ENCODE measurements at regions not wholly inside any gene's neighbourhood (a gene's known extent, or its start where the extent isn't known, plus 50 kb on each side); places are given as distances from the start of the nearest gene placed in this dataset.

- Histone ChIP-seq H3K4me1 (ENCODE audit: control insufficient read depth in 1 of 2, insufficient read depth in 2 of 2, low read length in 2 of 2) (no peaks in the 10 kb centered on the region), H3K27me3 (ENCODE audit: low read depth, low read length) (no peaks in the 10 kb centered on the region), H3K9me3 (ENCODE audit: control insufficient read depth in 1 of 2, low read length in 2 of 2) (no peaks in the 10 kb centered on the region), H3K27ac (ENCODE audit: low read length) (no peak overlapping the region), H3K36me3 (ENCODE audit: control insufficient read depth in 1 of 2, insufficient read depth in 2 of 2, low read length in 2 of 2) (no peaks in the 10 kb centered on the region), H3K4me3 (ENCODE audit: low read depth in 1 of 2, low read length in 2 of 2) (no peak overlapping the region)
These were observed 543.7 kb downstream of the ARAP2 start for GRCh38 chr4:35700663-35701062.

- no peaks in the 10 kb centered on the region for H3K36me3 ChIP-seq (ENCODE audit: control insufficient read depth in 1 of 2, insufficient read depth in 2 of 2, low read length in 2 of 2)
These were observed 535.2 kb downstream of the ARAP2 start for GRCh38 chr4:35709080-35709479.

GRCh38 chr4:35710343-35710742 lies 534.0 kb downstream of the ARAP2 start:
- H3K27me3 ChIP-seq (ENCODE audit: low read depth, low read length): no peaks in the 10 kb centered on the region
- peaks cover 11 to 24% of the 10 kb centered on the region in 2 donors for H3K9me3 ChIP-seq (ENCODE audit: control insufficient read depth in 1 of 2, low read length in 2 of 2)
- no peak overlapping the region for H3K4me3 ChIP-seq (ENCODE audit: low read depth in 1 of 2, low read length in 2 of 2)
- no peaks in the 10 kb centered on the region for H3K36me3 ChIP-seq (ENCODE audit: control insufficient read depth in 1 of 2, insufficient read depth in 2 of 2, low read length in 2 of 2)
- H3K27ac ChIP-seq (ENCODE audit: low read length): no peak overlapping the region
- H3K4me1 ChIP-seq (ENCODE audit: control insufficient read depth in 1 of 2, insufficient read depth in 2 of 2, low read length in 2 of 2): no peaks in the 10 kb centered on the region

More at GRCh38 chr4:35709080-35709479, 535.2 kb downstream of the ARAP2 start:
- Histone ChIP-seq H3K9me3 (ENCODE audit: control insufficient read depth in 1 of 2, low read length in 2 of 2) (peaks cover 11 to 20% of the 10 kb centered on the region in 2 donors), H3K27me3 (ENCODE audit: low read depth, low read length) (no peaks in the 10 kb centered on the region), H3K4me3 (ENCODE audit: low read depth in 1 of 2, low read length in 2 of 2) (no peak overlapping the region), H3K4me1 (ENCODE audit: control insufficient read depth in 1 of 2, insufficient read depth in 2 of 2, low read length in 2 of 2) (no peaks in the 10 kb centered on the region), H3K27ac (ENCODE audit: low read length) (no peak overlapping the region)

- no peak overlapping the region for H3K27ac ChIP-seq (ENCODE audit: low read length)
- no peaks in the 10 kb centered on the region for H3K4me1 ChIP-seq (ENCODE audit: control insufficient read depth in 1 of 2, insufficient read depth in 2 of 2, low read length in 2 of 2)
- H3K27me3 ChIP-seq (ENCODE audit: low read depth, low read length): no peaks in the 10 kb centered on the region
- H3K4me3 ChIP-seq (ENCODE audit: low read depth in 1 of 2, low read length in 2 of 2): no peak overlapping the region
- H3K36me3 ChIP-seq (ENCODE audit: control insufficient read depth in 1 of 2, insufficient read depth in 2 of 2, low read length in 2 of 2): no peaks in the 10 kb centered on the region
- H3K9me3 ChIP-seq (ENCODE audit: control insufficient read depth in 1 of 2, low read length in 2 of 2): peaks cover 11 to 24% of the 10 kb centered on the region in 2 donors
These were observed 533.2 kb downstream of the ARAP2 start for GRCh38 chr4:35711127-35711526.

GRCh38 chr4:35723973-35724372 lies 520.3 kb downstream of the ARAP2 start:
- Histone ChIP-seq H3K4me1 (ENCODE audit: control insufficient read depth in 1 of 2, insufficient read depth in 2 of 2, low read length in 2 of 2) (no peaks in the 10 kb centered on the region), H3K4me3 (ENCODE audit: low read depth in 1 of 2, low read length in 2 of 2) (no peak overlapping the region), H3K9me3 (ENCODE audit: control insufficient read depth in 1 of 2, low read length in 2 of 2) (no peaks in the 10 kb centered on the region), H3K27me3 (ENCODE audit: low read depth, low read length) (no peaks in the 10 kb centered on the region), H3K27ac (ENCODE audit: low read length) (no peak overlapping the region), H3K36me3 (ENCODE audit: control insufficient read depth in 1 of 2, insufficient read depth in 2 of 2, low read length in 2 of 2) (no peaks in the 10 kb centered on the region)

GRCh38 chr4:35725131-35725530 lies 519.2 kb downstream of the ARAP2 start:
- no peak overlapping the region for H3K27ac ChIP-seq (ENCODE audit: low read length)
- no peaks in the 10 kb centered on the region for H3K36me3 ChIP-seq (ENCODE audit: control insufficient read depth in 1 of 2, insufficient read depth in 2 of 2, low read length in 2 of 2)
- no peaks in the 10 kb centered on the region for H3K4me1 ChIP-seq (ENCODE audit: control insufficient read depth in 1 of 2, insufficient read depth in 2 of 2, low read length in 2 of 2)
- no peak overlapping the region for H3K4me3 ChIP-seq (ENCODE audit: low read depth in 1 of 2, low read length in 2 of 2)
- no peaks in the 10 kb centered on the region for H3K27me3 ChIP-seq (ENCODE audit: low read depth, low read length)
- no peaks in the 10 kb centered on the region for H3K9me3 ChIP-seq (ENCODE audit: control insufficient read depth in 1 of 2, low read length in 2 of 2)

- Histone ChIP-seq H3K4me1 (ENCODE audit: control insufficient read depth in 1 of 2, insufficient read depth in 2 of 2, low read length in 2 of 2) (no peaks in the 10 kb centered on the region), H3K36me3 (ENCODE audit: control insufficient read depth in 1 of 2, insufficient read depth in 2 of 2, low read length in 2 of 2) (no peaks in the 10 kb centered on the region), H3K27me3 (ENCODE audit: low read depth, low read length) (no peaks in the 10 kb centered on the region), H3K9me3 (ENCODE audit: control insufficient read depth in 1 of 2, low read length in 2 of 2) (no peaks in the 10 kb centered on the region), H3K4me3 (ENCODE audit: low read depth in 1 of 2, low read length in 2 of 2) (no peak overlapping the region), H3K27ac (ENCODE audit: low read length) (no peak overlapping the region)
These were observed 513.9 kb downstream of the ARAP2 start for GRCh38 chr4:35730414-35730813.

- H3K36me3 ChIP-seq (ENCODE audit: control insufficient read depth in 1 of 2, insufficient read depth in 2 of 2, low read length in 2 of 2): no peaks in the 10 kb centered on the region
- H3K4me3 ChIP-seq (ENCODE audit: low read depth in 1 of 2, low read length in 2 of 2): no peak overlapping the region
- H3K27me3 ChIP-seq (ENCODE audit: low read depth, low read length): no peaks in the 10 kb centered on the region
- no peak overlapping the region for H3K27ac ChIP-seq (ENCODE audit: low read length)
- no peaks in the 10 kb centered on the region for H3K4me1 ChIP-seq (ENCODE audit: control insufficient read depth in 1 of 2, insufficient read depth in 2 of 2, low read length in 2 of 2)
- no peaks in the 10 kb centered on the region for H3K9me3 ChIP-seq (ENCODE audit: control insufficient read depth in 1 of 2, low read length in 2 of 2)
These were observed 509.8 kb downstream of the ARAP2 start for GRCh38 chr4:35734381-35735098.

- Histone ChIP-seq H3K36me3 (ENCODE audit: control insufficient read depth in 1 of 2, insufficient read depth in 2 of 2, low read length in 2 of 2) (no peaks in the 10 kb centered on the region), H3K9me3 (ENCODE audit: control insufficient read depth in 1 of 2, low read length in 2 of 2) (no peaks in the 10 kb centered on the region), H3K4me1 (ENCODE audit: control insufficient read depth in 1 of 2, insufficient read depth in 2 of 2, low read length in 2 of 2) (no peaks in the 10 kb centered on the region), H3K27me3 (ENCODE audit: low read depth, low read length) (no peaks in the 10 kb centered on the region), H3K4me3 (ENCODE audit: low read depth in 1 of 2, low read length in 2 of 2) (no peak overlapping the region), H3K27ac (ENCODE audit: low read length) (no peak overlapping the region)
These were observed 505.0 kb downstream of the ARAP2 start for GRCh38 chr4:35739308-35739707.

- Histone ChIP-seq H3K9me3 (ENCODE audit: control insufficient read depth in 1 of 2, low read length in 2 of 2) (no peaks in the 10 kb centered on the region), H3K4me1 (ENCODE audit: control insufficient read depth in 1 of 2, insufficient read depth in 2 of 2, low read length in 2 of 2) (no peaks in the 10 kb centered on the region), H3K4me3 (ENCODE audit: low read depth in 1 of 2, low read length in 2 of 2) (no peak overlapping the region), H3K27me3 (ENCODE audit: low read depth, low read length) (no peaks in the 10 kb centered on the region), H3K36me3 (ENCODE audit: control insufficient read depth in 1 of 2, insufficient read depth in 2 of 2, low read length in 2 of 2) (no peaks in the 10 kb centered on the region), H3K27ac (ENCODE audit: low read length) (no peak overlapping the region)
These were observed 490.3 kb downstream of the ARAP2 start for GRCh38 chr4:35754047-35754446.

- H3K27ac ChIP-seq (ENCODE audit: low read length): no peak overlapping the region
- no peaks in the 10 kb centered on the region for H3K4me1 ChIP-seq (ENCODE audit: control insufficient read depth in 1 of 2, insufficient read depth in 2 of 2, low read length in 2 of 2)
These were observed 486.5 kb downstream of the ARAP2 start for GRCh38 chr4:35757836-35758235.

GRCh38 chr4:35760807-35761206 lies 483.5 kb downstream of the ARAP2 start:
- H3K27me3 ChIP-seq (ENCODE audit: low read depth, low read length): no peaks in the 10 kb centered on the region
- no peaks in the 10 kb centered on the region for H3K4me1 ChIP-seq (ENCODE audit: control insufficient read depth in 1 of 2, insufficient read depth in 2 of 2, low read length in 2 of 2)
- H3K36me3 ChIP-seq (ENCODE audit: control insufficient read depth in 1 of 2, insufficient read depth in 2 of 2, low read length in 2 of 2): no peaks in the 10 kb centered on the region
- H3K9me3 ChIP-seq (ENCODE audit: control insufficient read depth in 1 of 2, low read length in 2 of 2): no peaks in the 10 kb centered on the region
- H3K4me3 ChIP-seq (ENCODE audit: low read depth in 1 of 2, low read length in 2 of 2): no peak overlapping the region
- no peak overlapping the region for H3K27ac ChIP-seq (ENCODE audit: low read length)

More at GRCh38 chr4:35757836-35758235, 486.5 kb downstream of the ARAP2 start:
- no peaks in the 10 kb centered on the region for H3K36me3 ChIP-seq (ENCODE audit: control insufficient read depth in 1 of 2, insufficient read depth in 2 of 2, low read length in 2 of 2)
- no peaks in the 10 kb centered on the region for H3K27me3 ChIP-seq (ENCODE audit: low read depth, low read length)
- H3K4me3 ChIP-seq (ENCODE audit: low read depth in 1 of 2, low read length in 2 of 2): no peak overlapping the region
- no peaks in the 10 kb centered on the region for H3K9me3 ChIP-seq (ENCODE audit: control insufficient read depth in 1 of 2, low read length in 2 of 2)
